ENCODE measurements at regions not wholly inside any gene's neighbourhood (a gene's known extent, or its start where the extent isn't known, plus 50 kb on each side); places are given as distances from the start of the nearest gene placed in this dataset.

- DNase-seq, result no peak
Observed at GRCh38 chr9:18075253-18075952, 398.6 kb upstream of the ADAMTSL1 start.

DNA sequence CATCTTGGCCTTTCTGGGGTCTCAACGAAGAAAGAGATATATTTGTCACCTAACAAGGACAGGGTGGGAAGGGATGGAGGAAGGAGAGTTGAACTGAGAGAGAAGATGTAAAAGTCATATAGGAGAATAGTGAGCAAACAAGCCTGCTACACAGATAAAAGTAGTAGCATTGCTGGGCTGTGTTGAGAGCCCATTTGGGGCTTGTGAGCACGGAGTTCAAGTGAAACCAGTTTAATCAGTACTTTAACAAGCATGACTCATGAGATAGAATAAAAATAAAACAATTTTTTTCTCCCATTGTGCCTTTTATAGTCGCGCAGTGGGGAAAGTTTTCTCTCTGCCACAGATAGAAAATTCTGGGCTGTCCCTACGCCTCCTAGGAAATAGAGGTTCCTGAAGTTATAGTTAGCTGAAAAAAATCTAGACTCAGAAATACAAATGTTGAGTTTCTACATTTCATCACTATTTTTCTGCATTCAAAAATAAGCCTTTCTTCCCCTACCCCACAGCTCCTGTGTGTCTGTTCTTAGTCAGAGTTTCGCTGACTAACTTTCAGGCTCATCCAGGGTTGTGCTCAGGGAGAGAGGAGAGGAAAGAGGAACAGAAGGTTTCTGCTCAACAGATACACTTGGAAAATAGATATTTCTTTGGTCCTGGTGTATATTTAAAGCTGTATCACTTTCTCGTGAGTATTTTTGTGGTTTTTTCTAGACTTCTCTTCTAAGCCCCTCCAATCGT, 395.8 kb upstream of the ADAMTSL1 start:
- DNase-seq, result no peak

- no peak for DNase-seq
Observed at GRCh38 chr9:18092138-18092537, 381.8 kb upstream of the ADAMTSL1 start.

- no peak for DNase-seq
Observed at GRCh38 chr9:18106006-18106560, 367.9 kb upstream of the ADAMTSL1 start.

DNA sequence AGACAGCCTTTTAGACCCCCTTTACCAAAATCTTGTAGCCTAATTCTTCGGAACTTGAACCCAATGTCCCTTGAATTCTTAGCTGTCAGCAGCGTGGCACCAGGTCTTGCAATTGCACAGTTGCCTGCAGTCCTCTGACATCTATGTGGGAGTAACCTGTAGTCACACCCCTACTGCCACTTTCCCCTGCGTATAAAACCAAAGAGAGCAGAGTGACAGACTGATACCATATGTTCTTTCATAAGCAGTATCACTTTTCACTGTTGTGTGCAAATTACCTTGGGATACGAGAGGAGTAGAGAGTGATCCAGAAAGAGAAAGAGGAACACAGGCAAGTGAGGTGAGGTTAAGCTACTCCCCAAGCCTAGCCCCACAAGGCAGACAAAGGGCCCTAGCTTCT, 364.3 kb upstream of the ADAMTSL1 start:
- peak; percentile 19 for DNase-seq

GRCh38 chr9:18111146-18111545, 362.8 kb upstream of the ADAMTSL1 start:
- no peak for DNase-seq

DNA sequence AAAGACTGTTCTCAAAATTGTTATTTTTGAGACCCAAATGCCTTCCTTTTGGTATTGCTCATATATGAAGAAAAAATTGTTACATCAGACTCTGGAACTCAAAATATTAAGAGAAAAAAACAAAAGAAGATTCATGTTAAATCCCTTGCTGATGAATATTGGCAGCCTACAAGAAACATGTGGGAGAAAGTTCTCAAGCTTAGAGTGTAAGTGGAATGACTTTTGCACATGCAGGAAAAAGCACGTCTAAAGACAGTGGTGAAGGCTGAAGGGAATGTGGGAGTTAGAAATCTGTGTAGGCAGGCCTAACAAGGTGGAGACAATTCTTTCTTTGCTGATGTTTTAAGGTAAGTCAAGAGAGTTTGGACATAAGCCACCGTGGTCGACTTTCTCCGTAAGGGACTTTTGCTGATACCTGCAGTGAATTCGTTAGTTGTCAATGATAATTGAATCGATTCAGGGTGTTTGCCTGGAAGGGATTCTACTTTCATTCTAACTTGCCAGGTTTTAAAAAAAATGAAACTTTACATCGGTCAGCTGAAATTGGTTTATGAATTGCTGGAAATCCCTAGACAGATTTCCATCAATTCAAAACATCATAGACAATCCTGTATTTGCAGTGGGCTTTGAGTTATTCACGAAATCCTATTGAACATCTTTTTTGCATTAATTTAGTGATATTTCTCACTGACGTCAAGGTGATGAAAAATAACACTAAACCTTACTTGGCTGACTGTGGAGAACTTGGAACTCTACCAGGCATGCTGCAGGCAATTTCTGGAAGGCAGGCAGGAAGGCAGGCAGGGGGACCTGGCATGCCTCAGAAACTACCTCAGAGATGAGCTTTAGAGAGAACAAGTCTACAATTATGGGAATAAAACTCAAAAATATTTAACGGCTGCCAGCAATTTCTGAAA, 359.1 kb upstream of the ADAMTSL1 start:
- no peak for DNase-seq

- DNase-seq, result no peak
Observed at GRCh38 chr9:18118268-18118667, 355.7 kb upstream of the ADAMTSL1 start.

DNA sequence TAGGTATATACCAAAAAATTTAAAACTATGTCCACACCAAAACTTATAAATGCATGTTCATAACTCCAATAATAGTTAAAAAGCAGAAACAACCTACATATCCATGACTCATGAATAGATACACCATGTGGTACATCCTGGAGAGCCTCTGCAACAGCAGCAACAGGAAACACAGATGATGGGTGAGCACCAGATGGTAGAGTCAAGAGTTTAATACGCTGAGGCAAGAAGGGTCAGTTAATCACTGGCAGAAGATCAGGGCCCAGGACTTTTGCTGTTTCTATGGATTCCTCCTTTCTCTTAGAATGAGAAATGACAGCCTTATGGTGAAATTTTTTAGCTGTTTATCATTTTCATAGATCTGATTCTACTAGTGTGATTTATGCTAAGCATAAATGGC, 351.8 kb upstream of the ADAMTSL1 start:
- no peak for DNase-seq

DNA sequence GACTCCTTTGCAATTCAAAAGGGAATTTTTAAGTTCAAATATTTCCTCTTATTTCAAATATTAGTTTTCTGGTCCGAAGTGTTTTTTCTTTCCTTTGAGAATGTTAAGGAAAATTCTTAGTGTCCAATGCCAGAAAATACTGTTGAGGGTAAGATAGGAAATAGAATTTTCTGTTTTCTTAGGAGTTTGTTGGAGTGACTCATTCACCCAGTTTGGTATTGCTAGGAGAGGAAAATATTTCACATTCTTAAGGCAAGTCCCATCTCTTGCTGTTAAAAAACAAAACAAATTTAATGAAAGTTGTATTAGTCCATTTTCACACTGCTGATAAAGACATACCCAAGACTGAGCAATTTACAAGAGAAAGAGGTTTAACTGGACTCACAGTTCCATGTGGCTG, 349.2 kb upstream of the ADAMTSL1 start:
- DNase-seq, result no peak

GRCh38 chr9:18126831-18127498, 347.0 kb upstream of the ADAMTSL1 start:
- no peak for DNase-seq

- no peak for DNase-seq
Observed at GRCh38 chr9:18127499-18127875, 346.5 kb upstream of the ADAMTSL1 start.

- no peak for DNase-seq
Observed at GRCh38 chr9:18129809-18130334, 344.1 kb upstream of the ADAMTSL1 start.

DNA sequence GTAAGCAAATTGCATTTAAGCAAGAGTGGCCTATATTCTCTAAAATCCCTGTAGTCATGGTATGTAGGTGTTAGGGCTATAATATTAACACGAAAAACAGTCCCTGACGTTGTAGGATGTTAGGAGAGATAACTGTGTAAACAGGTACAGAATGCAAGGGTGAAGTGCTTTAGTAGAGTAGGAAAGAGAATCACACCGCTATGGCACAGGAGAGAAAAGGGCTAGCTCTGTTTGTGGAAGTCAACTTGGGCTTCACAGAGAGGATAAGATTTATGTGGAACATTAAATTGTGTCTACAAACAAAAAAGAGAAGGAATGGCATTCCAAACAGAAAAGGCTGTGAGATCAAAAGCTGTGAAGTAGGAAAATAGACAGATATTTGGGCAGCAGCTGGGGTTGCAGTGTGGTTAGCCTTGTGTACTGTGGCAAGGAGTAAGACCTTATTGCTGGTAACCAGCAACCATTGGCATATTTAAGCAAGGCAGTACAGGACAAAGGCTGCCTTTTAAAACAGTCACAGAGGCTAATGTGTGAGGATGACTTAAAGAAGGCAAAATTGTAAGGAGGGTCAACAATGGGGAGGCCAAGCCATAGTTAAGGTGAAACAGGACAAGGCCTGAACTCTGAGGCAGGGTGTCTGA, 337.5 kb upstream of the ADAMTSL1 start:
- no peak for DNase-seq

DNA sequence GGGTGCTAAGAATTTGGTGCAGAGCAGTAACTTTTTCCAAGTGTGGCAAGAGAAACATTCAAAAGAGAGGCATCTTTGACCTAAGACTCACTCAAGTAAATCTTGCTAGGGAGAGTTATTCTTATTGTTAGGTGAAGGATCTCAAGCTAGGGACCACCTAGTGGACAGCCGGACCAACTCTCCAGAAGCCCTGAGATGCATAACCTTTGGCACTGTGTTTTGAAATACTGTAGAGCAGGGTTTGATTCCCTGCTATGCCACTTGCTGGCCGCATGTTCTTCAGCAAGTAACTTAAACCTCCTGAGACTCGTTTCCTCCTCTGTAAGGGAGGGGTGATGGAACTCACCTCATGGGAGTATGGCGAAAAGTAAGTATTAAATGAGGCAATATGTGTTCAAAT, 336.1 kb upstream of the ADAMTSL1 start:
- no peak for DNase-seq

DNA sequence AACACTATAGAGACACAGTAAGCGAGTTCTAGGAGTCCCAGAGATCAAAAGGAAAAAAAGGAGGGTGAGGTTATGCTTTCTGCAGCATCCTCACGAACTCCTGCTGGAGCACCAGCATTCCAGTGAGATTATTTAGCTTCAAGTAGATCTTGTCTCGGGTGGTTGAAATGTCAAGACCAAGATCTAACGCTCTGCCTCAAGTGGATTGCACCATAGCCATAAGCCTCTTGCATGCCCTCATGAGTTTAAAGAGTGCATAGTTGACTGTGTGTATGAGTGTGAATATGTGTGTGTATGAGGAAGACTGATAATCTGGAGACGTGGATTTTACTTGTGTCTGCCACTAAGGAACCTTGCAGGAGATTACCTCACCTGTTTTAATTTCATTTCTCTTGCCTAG, 335.3 kb upstream of the ADAMTSL1 start:
- DNase-seq, result no peak

- no peak for DNase-seq
Observed at GRCh38 chr9:18141681-18142080, 332.3 kb upstream of the ADAMTSL1 start.

- no peak for DNase-seq
Observed at GRCh38 chr9:18143073-18143745, 330.7 kb upstream of the ADAMTSL1 start.

DNA sequence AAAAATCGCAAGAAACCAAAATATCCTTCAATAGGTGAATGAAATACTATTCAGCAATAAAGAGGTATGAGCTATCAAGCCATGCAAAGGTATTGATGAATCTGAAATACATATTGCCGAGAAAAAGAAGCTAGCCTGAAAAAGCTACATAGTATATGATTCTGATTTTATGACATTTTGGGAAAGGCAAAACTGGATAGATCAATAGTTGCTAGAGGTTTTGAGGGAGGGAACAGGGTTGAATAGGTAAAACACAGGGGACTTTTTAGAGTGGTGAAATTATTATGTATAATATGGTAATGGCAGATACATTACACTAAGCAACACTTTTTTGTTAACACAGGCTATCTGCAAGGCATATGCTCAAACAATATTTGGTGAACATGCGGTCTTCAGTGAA, 327.6 kb upstream of the ADAMTSL1 start:
- no peak for DNase-seq

DNA sequence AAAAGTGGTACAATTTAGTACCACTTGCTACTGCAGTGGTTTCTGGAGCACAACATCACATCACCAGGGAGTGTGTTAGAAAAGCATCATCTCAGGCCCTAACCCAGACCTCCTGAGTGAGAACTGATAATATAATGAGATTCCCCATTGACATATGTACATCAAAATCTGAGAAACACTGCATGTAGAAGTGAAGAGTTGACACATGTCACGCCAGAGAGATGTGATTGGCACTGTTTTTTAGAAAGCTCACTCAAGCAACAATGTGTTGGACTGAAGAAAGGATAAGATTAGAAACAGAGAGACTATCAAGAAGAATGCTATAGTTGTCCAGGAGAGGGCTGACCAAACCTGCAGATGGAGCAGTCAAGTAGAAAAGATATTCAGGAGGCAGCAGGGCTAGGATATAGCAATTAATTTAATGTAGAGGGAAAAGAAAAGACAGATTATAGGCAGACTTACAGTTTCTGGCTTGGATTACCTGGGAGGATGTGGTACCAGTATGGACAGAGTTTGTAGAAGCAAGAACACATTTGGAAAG, 324.4 kb upstream of the ADAMTSL1 start:
- DNase-seq, result no peak
